Posterior vena cava (tissue), 2 donors: ENCODE measurements at regions not wholly inside any gene's neighbourhood (a gene's known extent, or its start where the extent isn't known, plus 50 kb on each side); places are given as distances from the start of the nearest gene placed in this dataset.

Experiments used
- DNase-seq: peaks from one replicate; pipeline ENCODE4 v3.0.0-alpha.2; 2020; ENCODE audit warnings: low spot score
- intact Hi-C, 2 donors: fragments of 100-400 bp; cut with DNase I; formaldehyde crosslinking; loops; one replicate each; pipeline versions ENCODE4 v1.14.1 to v1.14.2; 2022 to 2023
- donor health status: DM: yes; HTN: yes; CAD: no.
- donor health status: DM: yes; HTN: yes; CAD: no.

DNA sequence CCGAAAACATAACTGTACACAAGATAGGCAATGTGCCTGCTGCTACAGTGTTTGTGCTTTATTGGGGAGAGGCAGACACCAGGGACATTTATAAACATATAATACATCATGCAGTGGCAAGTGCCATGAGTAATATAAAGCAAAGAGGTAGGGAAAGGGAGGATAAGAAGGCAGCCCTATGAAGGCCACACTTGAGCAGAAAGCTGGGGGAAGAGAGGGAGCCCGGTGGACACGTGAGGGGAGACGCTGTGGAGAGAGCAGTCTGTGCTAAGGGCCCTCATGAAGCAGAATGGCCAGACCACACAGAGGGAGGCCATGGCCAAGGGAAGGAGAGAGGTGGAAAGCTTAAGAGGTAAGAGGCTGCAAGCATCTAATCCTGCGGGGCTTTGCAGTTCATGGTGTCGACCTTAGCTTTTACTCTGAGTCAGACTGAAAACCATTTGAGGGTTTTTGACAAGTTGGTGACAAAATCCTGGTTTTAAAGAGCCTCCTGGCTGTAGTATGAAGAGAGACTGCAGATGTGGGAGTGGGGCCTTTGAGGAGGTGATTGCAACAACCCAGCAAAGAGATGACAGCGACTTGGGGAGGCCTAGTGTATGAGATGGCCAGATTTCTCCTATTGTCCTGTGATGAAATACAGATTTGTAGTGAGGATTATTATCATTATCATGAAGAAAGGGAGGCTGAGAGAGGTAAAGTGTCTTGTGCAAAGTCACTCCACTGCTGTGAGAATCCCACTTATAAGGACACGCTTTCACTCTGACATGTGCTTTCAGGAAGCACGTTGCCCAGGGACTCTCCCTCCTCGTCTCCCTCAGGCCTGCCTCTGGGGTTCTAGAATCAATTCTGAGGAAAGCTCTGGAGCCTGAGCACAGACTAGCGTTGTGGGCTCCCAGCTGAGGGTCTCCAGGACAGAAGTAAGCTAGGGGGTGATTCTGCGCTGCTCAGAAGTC is 192.9 kb downstream of the RHOU start:
- intact Hi-C loops = no loop called here
- DNase-seq = no peak

DNA sequence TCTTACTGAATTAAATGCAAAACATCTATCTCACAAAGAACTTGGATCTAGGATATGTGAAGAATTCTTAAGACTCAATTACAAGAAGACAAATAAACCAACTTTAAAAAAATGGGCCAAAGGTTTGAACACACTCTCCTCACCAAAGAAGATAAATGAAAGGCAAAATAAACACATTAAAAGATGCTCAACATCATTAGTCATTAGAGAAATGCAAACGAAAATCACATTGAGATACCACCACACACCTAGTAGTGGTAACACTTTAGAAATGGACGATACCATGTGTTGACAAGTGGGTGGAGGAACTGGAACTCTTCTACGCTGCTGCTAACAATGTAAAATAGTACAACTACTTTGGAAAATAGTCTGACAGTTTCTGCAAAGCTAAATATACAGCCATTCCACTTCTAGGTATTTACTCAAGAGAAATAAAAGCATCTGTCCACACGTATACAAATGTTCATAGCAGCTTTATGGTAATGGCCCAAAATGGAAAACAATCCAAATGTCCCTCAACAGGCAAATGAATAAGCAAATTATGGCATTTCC is 194.3 kb downstream of the RHOU start:
- DNase-seq = no peak
- intact Hi-C loops = no loop called here

DNA sequence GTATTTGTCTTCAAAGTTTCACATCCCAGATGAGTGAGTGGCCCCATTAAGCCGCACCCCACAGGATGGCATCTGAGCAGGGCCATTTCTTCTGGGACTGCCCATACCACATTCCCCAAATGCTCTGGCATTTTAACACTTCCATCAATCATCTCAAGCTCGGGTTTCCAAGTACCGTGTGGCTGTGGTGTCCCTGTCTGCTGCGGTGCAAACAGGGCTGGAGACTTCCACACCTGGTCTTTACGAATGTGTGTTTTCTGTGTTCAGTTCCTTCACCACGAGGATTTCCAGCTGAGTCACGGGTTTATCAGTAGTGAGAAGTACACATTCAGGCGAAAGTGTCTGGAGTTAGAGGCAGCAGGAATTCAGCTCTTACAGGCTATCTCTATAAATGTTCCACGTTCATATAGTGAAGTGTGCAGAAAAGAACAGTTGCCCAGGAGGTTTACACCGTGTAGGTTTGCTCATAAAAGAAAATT is 195.2 kb downstream of the RHOU start:
- intact Hi-C loops = no loop called here
- DNase-seq = no peak

DNA sequence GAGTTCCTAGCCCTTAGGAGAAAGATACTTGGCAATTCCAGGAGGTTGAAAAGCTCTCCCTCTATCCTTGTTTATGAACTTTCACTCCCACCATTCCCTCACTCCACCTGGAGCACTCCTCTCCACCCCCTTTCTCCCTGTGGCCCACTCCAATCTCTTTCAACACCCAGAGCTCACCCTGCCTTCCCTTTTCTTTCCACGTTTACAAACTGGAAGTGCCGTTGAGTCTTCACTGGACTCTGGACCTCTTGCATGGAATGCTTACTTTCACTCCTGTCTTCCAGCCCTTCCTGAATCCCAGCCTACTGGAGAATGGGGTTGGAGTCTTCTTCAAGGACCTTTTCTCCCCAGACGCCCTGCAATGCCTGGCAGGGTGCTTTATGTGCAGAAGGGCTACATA is 198.5 kb downstream of the RHOU start:
- DNase-seq = no peak
- intact Hi-C loops = no loop called here

DNA sequence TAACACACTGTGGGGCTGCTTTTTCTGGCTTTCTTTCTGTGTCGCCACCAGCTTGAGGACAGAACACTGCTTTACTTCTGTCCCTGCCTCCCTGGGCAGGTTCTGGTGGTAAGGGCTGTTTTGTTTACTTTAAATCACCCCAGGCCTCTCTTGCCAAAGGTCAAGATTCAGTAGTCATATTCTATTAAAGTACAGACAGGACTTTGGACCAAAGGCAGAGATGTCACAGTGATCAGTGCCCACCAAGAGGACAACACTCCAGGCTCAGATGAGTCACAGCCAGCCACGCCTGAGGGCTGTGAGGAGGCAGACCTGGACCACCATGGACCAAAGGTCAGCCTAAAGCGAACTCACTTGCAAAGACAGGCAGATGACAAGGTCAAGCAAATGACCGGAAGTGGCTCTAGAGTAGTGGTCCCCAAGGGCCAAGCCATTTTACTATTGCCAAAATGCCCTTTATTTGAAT is 200.0 kb downstream of the RHOU start:
- no peak for DNase-seq
- intact Hi-C loops = no loop called here

GRCh38 chr1:228935855-228936727 is 200.8 kb downstream of the RHOU start:
- DNase-seq = no peak
- intact Hi-C loops = no loop called here

DNA sequence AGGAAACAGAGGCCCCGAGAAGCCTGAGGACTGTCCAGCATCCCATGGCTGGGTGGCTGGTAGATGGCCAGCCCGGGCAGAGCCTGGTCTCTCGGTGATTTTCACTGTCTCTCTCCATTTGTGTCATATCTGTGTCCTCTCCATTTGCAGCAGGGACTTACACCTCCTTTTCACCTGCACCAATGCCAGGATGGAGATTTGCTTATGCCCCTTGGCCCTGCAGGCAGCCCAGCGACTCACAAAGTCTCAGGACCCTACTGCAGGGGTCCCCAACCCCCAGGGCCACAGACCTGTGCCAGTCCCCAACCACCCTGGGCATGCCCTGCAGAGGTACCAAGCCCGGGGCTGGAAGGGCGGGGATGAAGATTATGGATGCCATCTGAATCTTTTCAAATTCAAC is 201.6 kb downstream of the RHOU start:
- intact Hi-C loops = no loop called here
- DNase-seq = no peak

DNA sequence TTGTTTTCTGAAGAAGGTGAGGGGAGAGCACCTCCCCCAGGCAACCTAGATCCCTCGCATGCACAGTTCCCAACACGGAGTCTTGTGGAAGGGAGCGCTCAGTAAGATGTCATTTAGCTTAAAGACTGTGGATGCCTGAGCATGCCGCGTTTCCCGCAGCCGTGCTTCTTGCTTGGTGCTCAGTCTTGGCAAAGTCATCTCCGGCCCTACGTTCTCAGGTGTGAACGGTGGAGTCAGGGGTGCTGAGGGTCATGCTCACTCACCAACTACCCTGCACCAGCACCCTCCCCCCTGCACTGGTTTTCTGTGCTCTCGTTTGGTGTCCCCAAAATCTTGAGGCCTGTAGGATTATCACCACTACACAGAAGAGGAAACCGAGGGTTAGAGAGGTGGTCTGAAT is 202.1 kb downstream of the RHOU start:
- no peak for DNase-seq
- intact Hi-C loops = no loop called here

- intact Hi-C loops = no loop called here
- DNase-seq = no peak
Observed at GRCh38 chr1:228937851-228938536, 202.7 kb downstream of the RHOU start.

- DNase-seq = no peak
- intact Hi-C loops = no loop called here
Observed at GRCh38 chr1:228938537-228938901, 203.2 kb downstream of the RHOU start.

DNA sequence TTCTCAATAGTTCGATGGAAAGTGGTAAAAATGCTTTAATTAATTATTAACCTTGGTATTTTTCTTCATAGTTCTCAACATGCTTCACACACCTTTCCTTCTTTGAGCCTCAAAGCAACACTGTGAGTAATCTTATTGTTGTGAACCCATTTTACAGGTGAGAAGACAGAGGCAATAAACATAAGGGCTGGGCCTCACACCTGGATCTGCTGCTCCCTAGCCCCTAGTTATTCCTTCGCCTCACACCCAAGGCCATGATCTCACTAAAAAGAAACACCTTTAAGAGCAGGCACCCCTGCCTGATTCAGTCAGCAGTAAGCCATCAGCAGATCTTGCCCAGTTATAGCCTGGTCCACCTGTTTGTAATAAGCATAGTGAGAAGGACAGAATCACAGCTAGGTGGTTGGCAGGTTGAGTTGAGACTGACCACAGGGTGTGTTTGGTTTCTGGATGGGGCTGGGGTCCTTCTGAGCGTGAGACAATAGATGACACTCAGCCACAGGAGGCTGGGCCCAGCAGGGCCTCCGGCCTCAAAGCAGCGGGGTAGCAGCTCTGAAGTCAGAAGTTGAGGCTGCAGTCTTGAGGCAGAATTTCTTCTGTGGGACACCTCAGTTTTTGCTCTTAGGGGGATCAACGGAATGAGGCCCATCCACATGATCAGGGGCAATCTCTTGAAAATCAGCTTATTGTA is 203.9 kb downstream of the RHOU start:
- intact Hi-C loops = no loop called here
- DNase-seq = no peak

DNA sequence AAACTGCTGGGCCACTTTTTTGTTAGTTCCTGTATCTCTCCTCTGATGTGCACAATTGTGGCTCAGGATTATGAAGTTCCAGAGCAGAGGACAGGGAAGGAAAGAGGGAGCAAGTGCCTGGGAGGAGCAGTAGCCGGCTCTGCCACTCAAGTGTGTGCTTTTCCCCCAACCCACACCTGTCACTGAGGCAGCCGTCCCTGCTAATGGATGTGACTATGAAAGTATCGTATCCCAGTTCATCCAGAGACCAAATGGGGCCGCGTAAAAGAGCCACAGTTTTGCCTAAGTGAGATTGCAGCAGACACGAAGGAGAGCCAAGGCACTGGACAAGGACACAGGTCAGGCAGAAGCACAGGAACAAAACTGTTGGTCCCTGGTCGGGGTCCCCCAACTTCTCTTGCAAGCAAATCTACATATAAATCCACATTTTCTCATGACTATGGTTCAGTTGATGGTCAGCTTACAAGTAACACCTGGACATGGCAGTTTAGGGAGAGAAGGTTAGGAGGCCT is 204.7 kb downstream of the RHOU start:
- intact Hi-C loops = no loop called here
- DNase-seq = no peak

DNA sequence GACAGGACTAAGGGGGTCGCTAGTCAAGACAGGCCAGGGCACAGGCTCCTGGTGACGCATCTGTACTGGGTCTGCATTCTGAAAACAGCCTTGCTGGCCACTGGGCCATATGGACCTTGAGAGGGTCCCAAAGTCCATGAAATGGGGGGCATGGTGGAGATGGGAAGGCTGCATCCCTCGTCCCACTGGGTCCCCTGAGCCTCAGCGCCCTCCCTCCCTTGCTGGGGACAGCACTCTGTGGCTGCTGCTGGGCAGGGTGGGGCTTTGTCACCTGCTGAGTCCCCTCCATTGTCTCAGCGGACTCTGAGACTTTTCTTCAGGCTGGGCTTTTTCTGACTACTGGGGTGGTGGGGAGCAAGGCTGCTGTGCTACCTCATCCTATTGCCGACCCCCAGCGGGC is 205.2 kb downstream of the RHOU start:
- no peak for DNase-seq
- intact Hi-C loops = no loop called here

- intact Hi-C loops = no loop called here
- no peak for DNase-seq
Observed at GRCh38 chr1:228940926-228941325, 205.6 kb downstream of the RHOU start.

DNA sequence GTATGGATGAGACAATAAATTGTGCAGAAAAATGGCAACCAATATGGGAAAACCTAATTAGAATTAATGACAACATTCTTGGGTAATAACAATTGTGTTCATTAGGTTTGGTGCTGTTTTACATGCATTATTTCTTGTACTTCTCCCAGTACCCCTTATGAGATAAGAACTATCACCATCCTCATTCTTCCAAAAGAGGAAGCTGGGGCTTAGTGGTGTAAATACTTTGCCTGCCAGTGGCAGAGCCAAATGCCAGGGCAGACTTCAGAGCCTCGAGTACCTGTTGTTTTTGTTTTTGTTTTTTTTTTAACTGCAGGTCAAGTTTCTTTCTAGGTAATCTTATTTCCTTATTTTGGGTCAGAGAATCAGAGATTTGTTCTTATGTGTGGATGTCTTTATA is 206.4 kb downstream of the RHOU start:
- intact Hi-C loops = no loop called here
- no peak for DNase-seq

- no peak for DNase-seq
- intact Hi-C loops = no loop called here
Observed at GRCh38 chr1:228943436-228943835, 208.2 kb downstream of the RHOU start.

- no peak for DNase-seq
Observed at GRCh38 chr1:228944296-228944695, 209.0 kb downstream of the RHOU start.

GRCh38 chr1:228944935-228945371 is 209.7 kb downstream of the RHOU start:
- intact Hi-C loops = no loop called here
- DNase-seq = no peak

More at GRCh38 chr1:228944296-228944695, 209.0 kb downstream of the RHOU start:
- intact Hi-C loops = no loop called here

DNA sequence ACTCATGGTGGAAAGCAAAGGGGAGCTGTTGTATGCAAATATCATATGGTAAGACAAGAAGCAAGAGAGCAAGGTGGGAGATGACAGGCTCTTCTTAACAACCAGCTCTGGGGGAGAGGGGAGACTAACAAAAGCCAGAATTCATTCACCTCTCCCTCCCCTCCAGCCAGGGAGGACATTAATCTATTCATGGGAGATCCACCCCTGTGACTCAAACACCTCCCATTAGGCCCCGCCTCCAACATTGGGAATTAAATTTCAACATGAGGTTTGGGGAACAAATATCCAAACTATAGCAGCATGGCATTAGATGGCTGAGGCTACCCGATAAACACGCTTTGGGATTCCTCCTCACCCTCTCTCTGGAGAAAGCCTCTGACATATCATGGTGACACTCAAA is 210.6 kb downstream of the RHOU start:
- intact Hi-C loops = no loop called here
- DNase-seq = no peak
